GM10266 (cell line): ENCODE measurements at regions not wholly inside any gene's neighbourhood (a gene's known extent, or its start where the extent isn't known, plus 50 kb on each side); places are given as distances from the start of the nearest gene placed in this dataset.

Experiments used
- DNase-seq: peaks from one replicate; pipeline ENCODE4 v3.0.0; 2012; ENCODE audit errors: extremely low spot score
- TF ChIP-seq, protein P1 (sequence below): IDR thresholded peaks from 2 replicates; pipeline ENCODE4 v1.5.1; 2012; ENCODE audit warnings: mild to moderate bottlenecking, low read depth; ENCODE audit not compliant: control insufficient read depth, insufficient read depth; ENCODE audit errors: missing control alignments

- TF ChIP-seq, protein P1, sequence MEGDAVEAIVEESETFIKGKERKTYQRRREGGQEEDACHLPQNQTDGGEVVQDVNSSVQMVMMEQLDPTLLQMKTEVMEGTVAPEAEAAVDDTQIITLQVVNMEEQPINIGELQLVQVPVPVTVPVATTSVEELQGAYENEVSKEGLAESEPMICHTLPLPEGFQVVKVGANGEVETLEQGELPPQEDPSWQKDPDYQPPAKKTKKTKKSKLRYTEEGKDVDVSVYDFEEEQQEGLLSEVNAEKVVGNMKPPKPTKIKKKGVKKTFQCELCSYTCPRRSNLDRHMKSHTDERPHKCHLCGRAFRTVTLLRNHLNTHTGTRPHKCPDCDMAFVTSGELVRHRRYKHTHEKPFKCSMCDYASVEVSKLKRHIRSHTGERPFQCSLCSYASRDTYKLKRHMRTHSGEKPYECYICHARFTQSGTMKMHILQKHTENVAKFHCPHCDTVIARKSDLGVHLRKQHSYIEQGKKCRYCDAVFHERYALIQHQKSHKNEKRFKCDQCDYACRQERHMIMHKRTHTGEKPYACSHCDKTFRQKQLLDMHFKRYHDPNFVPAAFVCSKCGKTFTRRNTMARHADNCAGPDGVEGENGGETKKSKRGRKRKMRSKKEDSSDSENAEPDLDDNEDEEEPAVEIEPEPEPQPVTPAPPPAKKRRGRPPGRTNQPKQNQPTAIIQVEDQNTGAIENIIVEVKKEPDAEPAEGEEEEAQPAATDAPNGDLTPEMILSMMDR: no peak
- no peak for DNase-seq
Observed at GRCh38 chr4:54427826-54428225, 198.7 kb downstream of the PDGFRA start.

DNA sequence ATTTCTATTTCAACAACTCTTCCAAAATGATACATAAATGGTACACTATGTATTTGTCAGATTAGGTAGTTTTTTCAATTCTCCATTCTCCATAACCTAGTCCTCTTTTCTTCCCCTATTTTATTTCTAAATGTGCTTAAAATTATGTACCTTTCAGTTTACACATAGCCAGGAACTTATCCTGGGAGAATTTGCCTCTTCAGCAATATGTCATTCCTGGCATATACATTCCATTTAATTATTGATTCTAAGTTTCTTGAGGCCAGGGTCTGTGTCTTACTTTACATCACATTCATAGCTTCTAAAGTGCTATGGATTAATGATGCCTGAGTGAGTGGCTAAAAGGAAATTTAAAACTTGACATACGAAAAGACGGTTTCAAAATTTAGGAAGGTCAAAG is 199.8 kb downstream of the PDGFRA start:
- TF ChIP-seq, protein P1: no peak

GRCh38 chr4:54433686-54434085 is 204.6 kb downstream of the PDGFRA start:
- DNase-seq: no peak

More for the DNA sequence above, 199.8 kb downstream of the PDGFRA start:
- DNase-seq: no peak

GRCh38 chr4:54439831-54440243 is 210.7 kb downstream of the PDGFRA start:
- TF ChIP-seq, protein P1: no peak
- no peak for DNase-seq

More at GRCh38 chr4:54433686-54434085, 204.6 kb downstream of the PDGFRA start:
- TF ChIP-seq, protein P1: no peak

GRCh38 chr4:54440394-54441136 is 211.5 kb downstream of the PDGFRA start:
- TF ChIP-seq, protein P1: peak; percentile 27
- peak; percentile 12 for DNase-seq

DNA sequence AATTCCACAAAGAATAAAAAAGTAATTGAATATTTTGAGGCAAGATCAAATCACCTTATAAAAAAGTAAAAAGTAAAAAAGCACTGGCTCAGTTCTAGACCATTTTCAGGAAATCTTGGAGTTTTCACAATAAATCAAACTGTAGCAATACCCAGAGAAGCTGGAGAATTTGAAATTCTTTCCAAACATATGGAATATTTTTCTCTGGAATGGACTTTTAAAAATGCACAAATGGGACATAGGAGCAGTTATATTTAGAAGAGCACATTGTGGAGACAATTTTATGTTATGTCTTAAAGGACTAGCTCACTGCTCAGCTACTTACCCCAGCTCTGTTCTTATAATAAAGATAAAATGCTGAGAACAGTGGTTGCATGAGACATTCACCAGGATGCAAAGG is 211.9 kb upstream of the KIT start:
- DNase-seq: no peak
- TF ChIP-seq, protein P1: no peak

- TF ChIP-seq, protein P1: no peak
- no peak for DNase-seq
Observed at GRCh38 chr4:54446581-54446980, 211.2 kb upstream of the KIT start.
